Stomach (tissue), 8 donors: ENCODE measurements at regions not wholly inside any gene's neighbourhood (a gene's known extent, or its start where the extent isn't known, plus 50 kb on each side); places are given as distances from the start of the nearest gene placed in this dataset.

Source experiments
- DNase-seq, 2 donors: peaks; one replicate each; pipeline versions ENCODE4 v3.0.0 to v3.0.0-alpha.2; 2013 to 2019
- H3K27ac ChIP-seq, 5 donors: fragments of 200-600 bp in 4 of 5; sonication (generic) in 4 of 5; one replicate each; pipeline ENCODE4 v1.5.1; 2013 to 2019; ENCODE audit warnings: mild to moderate bottlenecking in 1 of 5, moderate library complexity in 1 of 5
- H3K27me3 ChIP-seq, 3 donors: fragments of 200-600 bp; sonication (generic); one replicate each; pipeline ENCODE4 v1.5.1; 2017 to 2019; ENCODE audit warnings: mixed run types in 1 of 3
- H3K36me3 ChIP-seq, 4 donors: fragments of 200-600 bp; sonication (generic); 1 replicate in 3 of 4; 2 replicates in 1 of 4; pipeline ENCODE4 v1.5.1; 2016 to 2019
- H3K4me1 ChIP-seq, 4 donors: fragments of 200-600 bp; sonication (generic); one replicate each; pipeline ENCODE4 v1.5.1; 2016 to 2019
- H3K4me3 ChIP-seq, 4 donors: fragments of 200-600 bp; sonication (generic) in 3 of 4; one replicate each; pipeline ENCODE4 v1.5.1; 2016 to 2019; ENCODE audit warnings: mild to moderate bottlenecking in 1 of 4
- H3K9me3 ChIP-seq, 4 donors: fragments of 200-600 bp; sonication (generic); one replicate each; pipeline ENCODE4 v1.5.1; 2016 to 2019
- CTCF ChIP-seq, 7 experiments: fragments of 450-650 bp in 4 of 7; fragments of 200-600 bp in 3 of 7; sonication (generic) in 3 of 7; IDR thresholded peaks; one replicate each; pipeline ENCODE4 v1.5.1; 2016 to 2019; ENCODE audit warnings: antibody characterized with exemption in 7 of 7, control low read depth in 2 of 7, mild to moderate bottlenecking in 1 of 7
- EP300 ChIP-seq: sonication (generic); formaldehyde crosslinking; IDR thresholded peaks from one replicate; pipeline ENCODE4 v1.6.1; 2017; ENCODE audit warnings: antibody characterized with exemption
- POLR2A ChIP-seq, 4 donors: fragments of 450-650 bp; IDR thresholded peaks; one replicate each; pipeline ENCODE4 v1.6.1; 2016; ENCODE audit warnings: antibody characterized with exemption in 4 of 4, control low read depth in 2 of 4, mild to moderate bottlenecking in 1 of 4, moderate library complexity in 1 of 4
- POLR2AphosphoS5 ChIP-seq, 3 donors: sonication (generic); formaldehyde crosslinking; IDR thresholded peaks; one replicate each; pipeline ENCODE4 v1.6.1; 2016; ENCODE audit warnings: antibody characterized with exemption in 3 of 3
- WGBS, 5 donors: extraction: QIAGEN DNeasy Blood & Tissue Kit in 3 of 5; methylation state at CpG; one replicate each; pipeline versions ENCODE4 v1.1.5 to v1.1.7; 2013 to 2018; 5-methylcytosine and 5-hydroxymethylcytosine counted together
- intact Hi-C: fragments of 100-400 bp; cut with DNase I; formaldehyde crosslinking; loops from one replicate; pipeline ENCODE4 v1.15.1; 2023; ENCODE audit warnings: low total_unique reads
- donor health status: healthy with polysubstance abuse.
- donor health status: Bipolar disorder and iron deficiency.
- donor health status: healthy.

DNA sequence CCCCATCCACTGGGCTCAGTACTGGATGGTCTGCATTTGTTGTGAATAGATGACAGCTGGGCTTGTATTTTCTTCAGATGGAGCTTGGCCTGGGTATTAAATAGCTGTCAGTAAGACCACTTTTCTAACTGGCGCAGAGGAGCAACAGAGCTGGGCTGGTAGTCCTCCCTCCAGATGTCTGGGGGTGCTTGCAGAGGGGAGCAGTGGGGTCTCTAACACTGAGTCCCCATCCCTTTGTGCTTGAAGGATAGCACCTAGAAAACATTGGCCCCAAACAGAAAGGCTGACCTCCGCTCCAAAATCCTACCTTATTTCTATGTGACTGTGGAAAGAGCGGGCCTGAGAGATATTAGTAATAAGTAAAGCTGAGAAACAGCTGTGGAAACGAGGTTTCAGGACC is 131.6 kb upstream of the E2F8 start:
- peaks cover 0 to 7% (median 3%) of the 10 kb centered on the region in 4 donors for H3K4me1 ChIP-seq
- whole genome bisulfite sequencing, 5 donors = 80 to 93% (median 90%) methylated on average over 4 of the region's 4 CpGs
- no peaks in the 10 kb centered on the region for H3K36me3 ChIP-seq
- intact Hi-C loops = no loop called here
- H3K4me3 ChIP-seq = no peak overlapping the region
- DNase-seq = no peak
- no peaks in the 10 kb centered on the region for H3K27me3 ChIP-seq
- TF ChIP-seq EP300 (no peak), CTCF (IDR thresholded peaks at IDR 0.05) (no peak), POLR2AphosphoS5 (IDR thresholded peaks at IDR 0.05) (no peak), POLR2A (IDR thresholded peaks at IDR 0.05) (no peak)
- H3K9me3 ChIP-seq = no peaks in the 10 kb centered on the region
- no peak overlapping the region for H3K27ac ChIP-seq

DNA sequence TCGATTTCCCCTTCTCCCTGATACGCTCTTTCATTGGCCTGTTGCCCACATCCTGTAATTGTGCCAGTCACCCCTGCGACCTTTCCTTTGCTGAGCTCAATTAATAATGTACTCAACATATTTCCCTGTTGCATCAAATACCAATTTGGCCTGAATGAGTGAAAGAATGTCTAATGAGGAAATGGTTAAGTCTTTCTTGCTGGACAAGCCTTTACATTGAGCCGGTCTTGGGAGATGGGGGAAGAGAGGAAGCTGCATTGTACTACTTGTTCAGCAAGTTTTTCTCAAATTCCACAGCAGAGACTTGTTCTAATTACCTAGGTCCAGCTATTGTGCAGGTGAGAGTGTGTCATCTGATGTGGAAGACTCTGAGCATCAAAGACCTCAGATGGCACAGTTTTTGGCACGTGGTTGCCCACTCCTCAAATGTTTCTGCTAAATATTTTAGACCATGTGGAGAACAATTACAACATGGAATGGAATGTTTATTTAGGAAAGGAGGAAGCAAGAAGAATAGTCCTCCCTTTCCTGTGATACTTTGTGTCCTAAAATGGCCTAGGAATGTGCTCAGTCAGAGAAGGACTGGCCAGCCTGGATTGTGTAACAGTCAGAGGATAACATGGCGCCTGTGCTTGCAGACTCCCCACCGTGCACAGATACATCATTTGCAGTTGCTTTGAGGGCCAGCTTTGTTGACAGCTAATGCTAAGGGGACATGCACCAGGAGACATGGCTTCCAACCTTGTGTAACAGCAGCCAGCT is 129.5 kb upstream of the E2F8 start:
- Histone ChIP-seq H3K9me3 (no peaks in the 10 kb centered on the region), H3K4me3 (no peak overlapping the region), H3K36me3 (no peaks in the 10 kb centered on the region), H3K27me3 (no peaks in the 10 kb centered on the region), H3K27ac (peak overlapping the region in 4 of 5 donors; percentile 11 to 62 (median 24)), H3K4me1 (peaks cover 0 to 13% (median 4%) of the 10 kb centered on the region in 4 donors)
- peak in 1 of 2 donors; percentile 26 for DNase-seq
- intact Hi-C loops = no loop called here
- WGBS, 5 donors = 44 to 54% (median 48%) methylated on average over 7 of the region's 7 CpGs
- no peak for TF ChIP-seq CTCF (IDR thresholded peaks at IDR 0.05)
- TF ChIP-seq POLR2AphosphoS5 (IDR thresholded peaks at IDR 0.05) = peak; percentile 25 to 44 (median 36)

- Histone ChIP-seq H3K4me1 (peaks cover 0 to 13% (median 4%) of the 10 kb centered on the region in 4 donors), H3K36me3 (no peaks in the 10 kb centered on the region)
- WGBS, 5 donors = 58 to 73% (median 63%) methylated on average over 6 of the region's 6 CpGs
These were observed 128.1 kb upstream of the E2F8 start for GRCh38 chr11:19368726-19369375.

More at GRCh38 chr11:19368726-19369375, 128.1 kb upstream of the E2F8 start:
- H3K9me3 ChIP-seq = no peaks in the 10 kb centered on the region
- TF ChIP-seq POLR2A (IDR thresholded peaks at IDR 0.05) = no peak
- no peak for TF ChIP-seq CTCF (IDR thresholded peaks at IDR 0.05)
- TF ChIP-seq EP300 = no peak
- no peak for TF ChIP-seq POLR2AphosphoS5 (IDR thresholded peaks at IDR 0.05)
- no peaks in the 10 kb centered on the region for H3K27me3 ChIP-seq
- no peak overlapping the region for H3K27ac ChIP-seq
- no peak overlapping the region for H3K4me3 ChIP-seq
- DNase-seq = peak in 1 of 2 donors; percentile 59
- intact Hi-C loops = no loop called here
